Mesodermal cell (in vitro differentiated cells): ENCODE measurements at regions not wholly inside any gene's neighbourhood (a gene's known extent, or its start where the extent isn't known, plus 50 kb on each side); places are given as distances from the start of the nearest gene placed in this dataset.

ENCODE experiments used
- H3K27ac ChIP-seq: 2 replicates; pipeline ENCODE4 v1.7.0; 2013; ENCODE audit warnings: mild to moderate bottlenecking, low read depth, low read length, moderate library complexity; ENCODE audit not compliant: severe bottlenecking
- H3K36me3 ChIP-seq: 2 replicates; pipeline ENCODE4 v1.7.1; 2013; ENCODE audit warnings: mild to moderate bottlenecking, low read length, moderate library complexity; ENCODE audit not compliant: control insufficient read depth, insufficient read depth
- H3K4me1 ChIP-seq: one replicate; pipeline ENCODE4 v1.7.1; 2013; ENCODE audit warnings: mild to moderate bottlenecking, low read length; ENCODE audit not compliant: insufficient read depth, control insufficient read depth, poor library complexity, severe bottlenecking
- H3K4me3 ChIP-seq: 2 replicates; pipeline ENCODE4 v1.7.0; 2013; ENCODE audit warnings: low read length, control low read depth, mild to moderate bottlenecking; ENCODE audit not compliant: insufficient read depth, poor library complexity, severe bottlenecking; ENCODE audit errors: extremely low read depth
- H3K9me3 ChIP-seq: 2 replicates; pipeline ENCODE4 v1.7.1; 2013; ENCODE audit warnings: mild to moderate bottlenecking, low read length, moderate library complexity; ENCODE audit not compliant: control insufficient read depth
- WGBS, 2 experiments: methylation state at CpG; one replicate each; pipeline ENCODE4 v1.1.5; 2013; ENCODE audit warnings: missing lambda C conversion rate in 2 of 2; ENCODE audit not compliant: insufficient coverage in 2 of 2; 5-methylcytosine and 5-hydroxymethylcytosine counted together

DNA sequence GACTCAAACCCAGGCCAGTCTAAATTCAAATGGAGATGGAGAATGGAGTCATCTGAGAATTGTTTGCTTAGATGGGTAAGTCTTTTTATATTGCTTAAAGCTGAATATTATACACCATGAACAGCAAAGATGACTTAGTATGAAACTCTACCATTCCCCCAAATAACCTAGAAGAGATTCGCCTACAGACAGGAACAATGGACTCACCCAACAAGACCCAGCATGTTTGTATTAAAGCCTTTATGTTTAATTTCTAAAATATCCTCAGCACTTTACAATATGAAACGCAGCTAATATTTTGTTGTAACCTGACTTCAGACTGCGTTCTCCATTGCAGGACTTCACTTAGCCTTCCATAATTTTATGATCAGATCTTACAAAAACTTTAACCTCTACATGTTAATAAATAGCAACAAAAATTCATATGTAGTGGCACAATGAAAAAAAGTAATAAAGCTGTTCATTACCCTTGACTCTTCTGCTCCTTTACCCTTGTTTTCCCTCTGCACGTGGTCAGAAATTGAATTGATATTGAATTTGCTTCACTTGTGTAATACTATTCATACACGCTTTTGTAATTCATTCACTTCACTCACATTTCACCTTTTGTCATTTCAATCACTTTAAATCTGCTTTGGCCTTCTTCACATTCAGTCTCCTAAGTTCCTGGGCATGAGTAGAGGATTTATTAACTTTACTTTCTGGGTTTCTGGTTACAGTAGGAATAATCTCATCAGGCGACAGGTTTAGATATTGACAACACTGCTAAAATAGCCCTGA is 177.3 kb upstream of the PTBP2 start:
- no peak overlapping the region for H3K27ac ChIP-seq
- 62% methylated on average over 2 of the region's 6 CpGs; no CpG with 5 or more reads in 1 of the 2 experiments for WGBS, 2 experiments
- H3K36me3 ChIP-seq: no peaks in the 10 kb centered on the region

GRCh38 chr1:96544831-96545221 is 176.8 kb upstream of the PTBP2 start:
- Histone ChIP-seq H3K9me3 (no peaks in the 10 kb centered on the region), H3K4me1 (no peaks in the 10 kb centered on the region), H3K4me3 (no peak overlapping the region), H3K36me3 (no peaks in the 10 kb centered on the region), H3K27ac (no peak overlapping the region)
- WGBS, 2 experiments: no CpG with 5 or more reads among the region's 1 CpG

More for the DNA sequence above, 177.3 kb upstream of the PTBP2 start:
- Histone ChIP-seq H3K9me3 (no peaks in the 10 kb centered on the region), H3K4me1 (no peaks in the 10 kb centered on the region), H3K4me3 (no peak overlapping the region)

DNA sequence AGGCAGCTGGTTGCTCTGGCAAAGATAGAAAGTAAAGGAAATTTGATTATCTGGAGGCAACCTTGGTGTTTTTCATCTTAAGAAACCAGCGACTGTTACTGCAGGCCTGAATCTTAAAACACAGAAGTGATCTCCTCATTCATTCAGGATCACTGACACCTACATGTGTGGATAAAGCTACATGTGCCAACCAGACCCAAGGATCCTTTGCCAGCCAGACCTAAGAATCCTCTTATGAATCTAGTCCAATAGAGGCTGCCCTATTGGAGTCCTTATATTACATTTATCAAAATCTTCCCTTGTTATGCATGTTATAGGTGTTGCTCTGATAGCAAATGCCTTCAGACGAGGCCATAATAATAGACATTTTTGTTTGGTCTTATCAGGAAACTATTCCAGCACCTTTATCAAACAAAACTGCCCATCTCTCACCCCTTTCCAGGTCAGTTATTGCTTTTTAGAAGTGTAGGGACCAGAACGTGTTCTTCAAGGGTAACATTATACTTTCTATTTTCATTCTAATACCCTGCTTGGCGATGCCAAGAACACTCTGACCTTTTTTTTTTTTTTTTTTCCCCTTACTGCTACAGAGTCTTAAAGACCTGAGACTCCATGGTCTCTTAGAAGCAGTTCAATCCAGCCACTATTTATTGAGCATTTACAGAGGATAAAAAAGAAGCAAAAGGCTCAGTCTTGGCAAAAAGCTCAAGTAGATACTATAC is 175.5 kb upstream of the PTBP2 start:
- H3K36me3 ChIP-seq: no peaks in the 10 kb centered on the region
- no peaks in the 10 kb centered on the region for H3K4me1 ChIP-seq
- no peaks in the 10 kb centered on the region for H3K9me3 ChIP-seq
- WGBS, 2 experiments: 74 to 82% methylated on average over 2 to 3 of the region's 4 CpGs
- H3K4me3 ChIP-seq: no peak overlapping the region
- H3K27ac ChIP-seq: no peak overlapping the region

- no peak overlapping the region for H3K4me3 ChIP-seq
- no peaks in the 10 kb centered on the region for H3K9me3 ChIP-seq
- H3K4me1 ChIP-seq: no peaks in the 10 kb centered on the region
- H3K36me3 ChIP-seq: no peaks in the 10 kb centered on the region
- H3K27ac ChIP-seq: no peak overlapping the region
Observed at GRCh38 chr1:96550061-96550460, 171.5 kb upstream of the PTBP2 start.

DNA sequence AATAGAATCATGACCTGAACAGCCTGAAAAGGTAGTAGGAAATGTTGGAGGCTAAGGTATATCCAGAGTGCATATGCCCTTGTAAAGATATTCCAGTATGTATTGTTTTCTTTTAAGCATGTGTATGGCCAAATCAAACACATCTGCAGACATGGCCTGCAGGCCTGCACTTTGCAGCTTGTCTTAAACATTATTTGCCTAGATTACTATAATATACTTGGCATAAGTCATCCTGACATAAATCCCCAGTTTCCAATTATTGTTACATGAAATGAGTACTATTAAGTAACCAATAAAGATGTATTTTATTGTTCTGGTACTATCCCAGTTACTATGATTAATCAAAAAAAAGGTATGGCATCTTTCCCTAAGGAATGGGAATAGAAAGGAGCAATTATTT is 169.1 kb upstream of the PTBP2 start:
- Histone ChIP-seq H3K27ac (no peak overlapping the region), H3K36me3 (no peaks in the 10 kb centered on the region), H3K9me3 (no peaks in the 10 kb centered on the region), H3K4me1 (no peaks in the 10 kb centered on the region), H3K4me3 (no peak overlapping the region)

DNA sequence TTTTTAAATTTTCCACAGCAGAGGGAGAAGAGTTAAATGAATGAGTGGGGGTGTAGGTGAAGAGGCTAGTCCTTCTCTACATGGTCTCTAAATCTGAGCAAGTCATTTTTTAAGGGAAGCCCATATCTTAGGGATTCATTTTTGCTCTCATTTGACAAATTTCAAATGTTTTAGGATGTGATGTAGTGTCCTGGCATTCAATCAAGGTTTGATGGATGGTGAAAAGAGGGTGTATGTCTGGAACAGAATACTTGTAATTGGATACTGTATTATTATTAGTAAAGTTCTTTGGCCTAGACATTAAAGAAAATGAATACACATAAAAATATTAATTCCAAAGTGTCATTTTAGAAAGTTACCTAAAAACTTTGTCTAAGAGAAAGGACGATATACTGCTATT is 167.8 kb upstream of the PTBP2 start:
- no peaks in the 10 kb centered on the region for H3K36me3 ChIP-seq
- no peaks in the 10 kb centered on the region for H3K4me1 ChIP-seq
- H3K9me3 ChIP-seq: no peaks in the 10 kb centered on the region
- H3K4me3 ChIP-seq: no peak overlapping the region
- WGBS, 2 experiments: no CpG with 5 or more reads among the region's 1 CpG
- H3K27ac ChIP-seq: no peak overlapping the region

GRCh38 chr1:96554364-96554763 is 167.2 kb upstream of the PTBP2 start:
- H3K27ac ChIP-seq: no peak overlapping the region
- no peaks in the 10 kb centered on the region for H3K9me3 ChIP-seq
- H3K4me1 ChIP-seq: no peaks in the 10 kb centered on the region
- H3K36me3 ChIP-seq: no peaks in the 10 kb centered on the region
- no peak overlapping the region for H3K4me3 ChIP-seq
- 92% methylated on average over 2 to 3 of the region's 4 CpGs for WGBS, 2 experiments

DNA sequence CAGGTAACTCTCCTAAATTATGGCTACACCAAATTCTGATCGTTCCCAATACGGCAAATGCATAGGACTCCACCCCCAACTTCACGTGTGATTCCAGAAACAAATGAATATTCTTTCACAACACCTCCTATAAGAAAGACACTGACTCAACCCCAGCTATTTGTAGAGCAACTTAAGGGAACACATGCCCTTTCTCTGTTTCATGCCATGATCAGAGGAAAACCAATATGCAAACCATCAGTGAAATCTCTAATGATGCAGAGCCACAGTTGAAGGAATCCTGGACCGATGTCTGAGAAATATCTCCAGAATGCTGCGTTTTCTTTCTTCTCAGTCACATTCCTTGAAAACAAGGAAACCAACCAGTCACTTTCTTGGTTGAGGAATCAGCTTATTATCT is 164.2 kb upstream of the PTBP2 start:
- 88 to 98% methylated on average over 5 of the region's 5 CpGs for WGBS, 2 experiments
- H3K27ac ChIP-seq: no peak overlapping the region
- no peaks in the 10 kb centered on the region for H3K4me1 ChIP-seq
- H3K4me3 ChIP-seq: no peak overlapping the region
- H3K36me3 ChIP-seq: no peaks in the 10 kb centered on the region
- H3K9me3 ChIP-seq: peaks cover 9% of the 10 kb centered on the region

- no peak overlapping the region for H3K4me3 ChIP-seq
- 67% methylated on average over 1 of the region's 1 CpG; no CpG with 5 or more reads in 1 of the 2 experiments for whole genome bisulfite sequencing, 2 experiments
- H3K4me1 ChIP-seq: no peaks in the 10 kb centered on the region
- H3K9me3 ChIP-seq: peaks cover 9% of the 10 kb centered on the region
- H3K36me3 ChIP-seq: no peaks in the 10 kb centered on the region
- H3K27ac ChIP-seq: no peak overlapping the region
Observed at GRCh38 chr1:96558635-96559034, 162.9 kb upstream of the PTBP2 start.

GRCh38 chr1:96559181-96559580 is 162.4 kb upstream of the PTBP2 start:
- Histone ChIP-seq H3K9me3 (peaks cover 9% of the 10 kb centered on the region), H3K4me1 (no peaks in the 10 kb centered on the region), H3K36me3 (no peaks in the 10 kb centered on the region), H3K4me3 (no peak overlapping the region), H3K27ac (no peak overlapping the region)
- 68 to 81% methylated on average over 3 to 4 of the region's 4 CpGs for WGBS, 2 experiments
